ENCODE measurements at regions not wholly inside any gene's neighbourhood (a gene's known extent, or its start where the extent isn't known, plus 50 kb on each side); places are given as distances from the start of the nearest gene placed in this dataset.
A peak's percentile ranks its signal among the peaks of the same experiment; 100 is the strongest.

- ATAC-seq: no peak
Measured at GRCh38 chrX:150165776-150166610, 197.1 kb upstream of the MAMLD1 start.

- no peak for ATAC-seq
Measured at GRCh38 chrX:150167482-150168324, 195.4 kb upstream of the MAMLD1 start.

- ATAC-seq: no peak
Measured at GRCh38 chrX:150182161-150182560, 181.0 kb upstream of the MAMLD1 start.

DNA sequence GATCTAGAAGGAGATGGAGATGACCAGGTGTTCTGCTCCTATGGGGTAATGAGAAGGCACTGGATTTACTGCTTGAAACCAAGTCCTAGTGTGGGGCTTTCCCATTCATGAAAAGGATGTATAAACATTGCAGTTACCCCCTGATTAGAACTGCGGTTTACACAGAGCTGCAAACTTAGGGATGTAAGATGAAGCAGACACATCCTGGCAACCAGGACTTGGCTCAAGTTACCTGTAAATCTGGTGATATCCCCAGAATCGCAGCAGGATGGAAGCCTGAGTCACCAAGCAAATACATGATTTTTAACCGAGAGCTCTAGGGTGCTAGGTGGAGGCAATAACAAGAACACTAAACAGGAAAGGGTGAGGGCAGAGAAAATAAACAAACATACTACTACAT lies 178.6 kb upstream of the MAMLD1 start:
- ATAC-seq: no peak

DNA sequence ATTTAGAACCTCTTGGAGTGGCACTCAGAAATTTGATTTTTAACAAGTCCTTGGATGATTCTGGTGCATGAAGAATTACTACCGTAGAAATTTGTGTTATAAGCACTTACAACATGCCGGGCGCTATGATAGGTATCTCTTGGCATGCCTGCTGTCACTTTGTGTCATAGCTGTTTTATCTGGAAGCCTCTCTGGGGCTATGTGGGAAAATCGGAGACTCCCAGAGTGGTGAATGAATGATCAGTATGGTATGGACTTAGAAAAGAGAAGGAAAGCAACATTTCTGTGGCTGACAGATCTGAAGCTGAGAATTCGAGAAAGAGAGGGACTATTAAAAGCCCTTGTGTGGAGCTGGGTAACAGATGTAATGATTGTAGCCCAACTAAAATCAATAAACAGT lies 177.4 kb upstream of the MAMLD1 start:
- no peak for ATAC-seq

DNA sequence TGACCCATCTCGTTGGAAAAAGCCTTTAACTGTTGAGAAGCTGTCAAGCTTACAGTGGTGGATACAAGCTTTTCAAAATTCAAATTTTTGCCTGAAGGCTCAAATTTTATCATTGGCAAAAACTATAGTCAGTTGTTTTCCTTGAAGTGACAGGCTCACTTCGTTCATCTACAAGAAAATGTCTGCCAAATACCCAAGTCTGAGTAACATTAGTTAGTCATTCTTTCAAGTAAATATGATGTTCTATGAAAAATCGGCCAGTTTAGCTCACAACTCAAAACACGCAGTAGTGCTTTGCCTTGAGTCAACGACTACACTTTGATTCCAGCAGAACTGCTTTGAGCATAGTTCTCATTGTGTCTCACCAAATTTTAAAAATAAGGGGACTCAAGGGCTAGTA lies 170.3 kb upstream of the MAMLD1 start:
- ATAC-seq: no peak

DNA sequence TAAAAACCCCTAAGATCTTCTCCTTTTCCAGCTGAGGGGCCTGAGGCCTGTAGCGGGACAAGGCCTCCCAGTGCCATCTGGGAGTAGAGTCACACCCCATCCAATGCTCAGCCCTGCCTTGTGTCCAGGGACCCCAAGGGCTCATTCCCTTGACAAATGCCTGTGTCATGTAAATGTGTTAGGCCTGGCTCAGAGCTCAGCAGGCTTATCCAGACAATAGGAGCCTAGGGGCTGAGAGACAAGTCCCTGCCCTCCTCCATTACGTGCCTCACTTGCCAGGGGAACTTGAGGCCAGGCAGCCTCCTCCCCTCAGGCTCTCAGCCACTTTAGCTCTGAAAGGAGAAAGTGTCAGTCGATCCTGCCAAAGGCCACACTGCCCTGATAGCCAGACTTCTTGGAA lies 166.8 kb upstream of the MAMLD1 start:
- ATAC-seq: no peak

- no peak for ATAC-seq
Measured at GRCh38 chrX:150197388-150197787, 165.7 kb upstream of the MAMLD1 start.

DNA sequence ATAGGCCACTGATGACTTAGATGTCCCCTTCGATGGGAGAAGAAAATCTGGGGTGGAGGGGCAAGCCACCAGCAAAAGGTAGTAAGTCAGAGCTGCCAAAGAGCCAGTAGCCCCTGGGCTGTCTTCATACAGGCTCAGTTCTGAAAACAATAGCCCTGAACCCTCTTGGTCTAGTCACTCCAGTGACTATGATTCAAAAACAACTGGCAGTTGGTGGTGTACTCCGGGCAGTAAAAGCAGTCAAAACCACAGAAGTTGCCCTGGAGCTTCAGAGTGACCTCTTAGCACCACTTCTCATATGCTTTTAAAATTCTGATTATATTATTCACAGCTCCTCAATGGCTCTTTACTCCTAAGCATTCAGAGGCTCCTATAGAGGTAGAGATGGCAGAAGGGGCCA lies 164.3 kb upstream of the MAMLD1 start:
- no peak for ATAC-seq

- ATAC-seq: no peak
Measured at GRCh38 chrX:150199181-150199580, 163.9 kb upstream of the MAMLD1 start.

DNA sequence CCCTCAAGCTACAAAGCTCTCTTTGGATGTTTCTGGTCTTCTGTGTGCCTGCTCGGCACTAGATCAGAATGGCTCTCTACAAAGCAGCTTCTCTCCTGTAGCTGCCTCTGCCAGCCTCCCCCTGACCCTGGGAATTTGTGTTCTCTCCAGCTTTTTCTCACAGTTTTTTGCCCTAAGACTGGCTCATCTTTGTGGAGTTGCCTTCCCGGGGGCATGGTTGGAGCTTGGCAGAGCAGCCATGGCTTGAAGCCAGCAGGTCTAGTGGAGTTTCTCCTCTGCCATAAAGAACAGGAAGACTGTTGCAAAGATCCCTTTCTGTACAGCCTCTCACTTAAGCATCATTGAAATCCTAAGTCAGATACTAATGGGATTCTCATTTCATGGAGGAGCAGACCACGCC lies 163.3 kb upstream of the MAMLD1 start:
- no peak for ATAC-seq

DNA sequence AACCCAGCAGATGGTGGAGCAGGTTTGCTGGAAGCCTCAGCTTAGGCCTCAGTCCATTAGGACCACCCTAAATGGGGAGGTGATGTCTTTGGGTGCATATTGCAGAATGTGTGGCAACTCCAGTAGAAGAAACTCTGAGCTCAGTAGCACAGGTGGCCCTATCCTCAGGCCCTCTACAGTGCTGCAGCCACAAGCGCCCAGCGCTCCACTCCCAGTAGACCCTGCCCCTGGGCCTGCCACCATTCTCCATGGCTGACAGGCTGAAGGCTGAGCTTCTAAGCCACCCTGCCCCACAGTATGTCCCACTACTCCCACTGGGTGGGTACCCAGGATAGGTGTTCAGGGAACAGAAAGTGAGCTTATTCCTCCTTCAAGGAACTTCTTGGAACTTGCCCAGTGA lies 162.8 kb upstream of the MAMLD1 start:
- no peak for ATAC-seq

GRCh38 chrX:150200820-150201287 lies 162.3 kb upstream of the MAMLD1 start:
- peak; percentile 92 to 96 for ATAC-seq

DNA sequence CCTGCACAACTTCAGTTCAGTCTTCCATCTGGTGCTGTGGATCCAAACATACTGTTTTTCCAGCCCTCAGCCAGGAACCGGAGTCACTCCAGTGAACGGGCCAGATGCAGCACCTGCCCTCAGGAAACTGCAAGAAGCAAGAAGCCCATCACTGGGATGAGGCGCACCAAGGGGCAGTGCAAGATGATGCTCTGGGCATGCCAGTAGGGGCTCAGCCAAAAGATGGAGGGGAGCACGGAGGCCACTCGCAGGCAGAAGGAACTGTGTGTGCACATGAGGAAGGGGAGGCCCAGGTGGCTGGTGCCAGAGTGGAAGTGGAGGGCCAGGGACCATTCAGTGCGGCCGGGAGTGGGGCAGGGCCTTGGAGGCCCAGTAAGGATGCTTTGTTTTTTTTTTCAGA lies 161.7 kb upstream of the MAMLD1 start:
- no peak for ATAC-seq

GRCh38 chrX:150201841-150202240 lies 161.3 kb upstream of the MAMLD1 start:
- ATAC-seq: no peak

DNA sequence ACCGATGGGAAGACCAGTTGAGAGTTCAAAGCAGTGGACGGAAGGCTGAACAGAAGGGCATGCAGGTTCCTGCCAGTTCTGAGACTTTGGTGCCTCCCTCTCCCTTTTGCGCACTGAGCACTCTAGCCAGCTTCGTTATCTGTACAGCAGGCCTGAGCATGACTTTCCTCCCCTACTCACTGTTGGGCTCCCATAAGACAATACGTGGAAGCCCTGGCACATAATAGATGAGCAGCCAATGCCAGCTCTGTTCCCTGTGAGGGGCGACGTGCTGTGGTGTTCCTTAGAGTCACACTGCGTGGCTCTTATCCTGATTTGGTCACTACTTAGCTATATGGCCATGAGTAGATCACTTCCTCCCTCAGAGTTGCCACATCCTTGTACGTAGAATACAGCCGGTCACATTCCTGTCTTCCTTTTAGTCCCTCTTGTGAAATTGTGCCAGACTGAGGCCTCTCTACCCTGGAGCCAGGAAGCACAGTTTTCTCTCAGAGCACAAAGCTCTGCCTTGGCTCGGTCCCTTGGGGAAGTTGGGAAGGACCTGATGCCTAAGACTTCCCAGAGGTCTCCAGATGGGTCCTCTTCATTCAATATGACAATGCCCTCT lies 160.4 kb upstream of the MAMLD1 start:
- no peak for ATAC-seq

GRCh38 chrX:150203248-150203645 lies 159.9 kb upstream of the MAMLD1 start:
- no peak for ATAC-seq

DNA sequence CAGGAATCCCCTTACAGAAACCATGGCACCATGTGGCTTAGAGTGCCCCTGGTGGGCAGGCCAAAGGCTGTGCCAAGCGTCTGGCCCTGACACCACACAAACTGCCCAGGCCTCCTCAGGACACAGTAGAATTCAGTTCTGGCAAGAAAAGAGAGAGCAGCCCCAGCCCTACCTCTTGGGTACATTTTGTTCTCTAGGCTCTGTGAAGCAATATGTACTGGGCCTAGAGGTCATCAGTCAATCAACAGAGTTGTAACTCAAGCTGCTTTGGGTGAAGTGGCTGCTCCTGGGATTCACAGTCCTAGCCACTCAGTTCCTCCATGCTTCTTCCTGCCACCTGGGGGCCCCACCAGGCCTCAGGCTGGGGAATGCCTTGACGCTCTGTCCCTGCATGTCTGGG lies 158.1 kb upstream of the MAMLD1 start:
- no peak for ATAC-seq

GRCh38 chrX:150207733-150208132 lies 155.4 kb upstream of the MAMLD1 start:
- ATAC-seq: no peak

GRCh38 chrX:150211988-150212387 lies 151.1 kb upstream of the MAMLD1 start:
- no peak for ATAC-seq

DNA sequence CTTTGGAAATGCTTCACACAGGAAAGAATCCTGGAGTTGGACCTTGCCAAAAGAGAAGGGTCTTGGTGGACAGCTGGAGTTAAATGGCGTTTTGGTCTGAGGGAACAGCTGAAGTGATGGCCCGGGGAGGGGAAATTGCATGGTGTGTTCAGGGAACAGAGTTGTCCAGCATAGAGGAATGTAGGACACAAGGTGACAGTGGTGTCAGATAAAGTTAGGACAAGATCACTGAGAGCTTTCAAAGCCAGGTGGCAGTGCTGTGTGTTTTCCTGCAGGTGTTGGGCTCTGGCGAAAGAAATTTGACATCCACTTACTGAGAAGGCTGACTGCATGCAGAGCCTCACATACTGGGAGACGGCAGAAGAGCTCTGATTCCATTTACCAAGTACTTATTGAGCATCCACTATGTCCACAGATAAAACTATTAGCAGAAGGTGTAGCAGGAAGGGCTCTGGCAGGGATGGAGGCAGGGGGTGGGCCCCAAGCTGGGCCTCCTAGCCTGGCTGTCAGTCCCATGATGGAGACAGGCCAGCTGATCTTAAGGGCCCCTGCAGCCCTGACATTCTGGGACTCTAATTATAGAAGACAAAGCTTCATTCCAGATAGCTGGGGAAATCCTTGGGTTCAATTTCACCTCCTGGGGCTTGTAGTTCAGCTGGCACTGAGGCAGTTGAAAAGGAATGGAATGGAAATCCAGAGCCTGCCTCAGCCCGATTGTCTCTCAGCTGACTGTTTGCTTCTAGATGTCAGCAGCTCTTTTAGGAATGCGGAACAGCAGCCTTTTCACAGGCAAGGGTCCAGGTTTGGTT lies 150.2 kb upstream of the MAMLD1 start:
- no peak for ATAC-seq

- no peak for ATAC-seq
Measured at GRCh38 chrX:150213481-150214030, 149.6 kb upstream of the MAMLD1 start.
